Activated T-helper 1 cell treated with anti-CD3 and anti-CD28 coated beads, Interleukin-2, amount 50 U/mL, for 16 hours (primary cell): ENCODE measurements at regions not wholly inside any gene's neighbourhood (a gene's known extent, or its start where the extent isn't known, plus 50 kb on each side); places are given as distances from the start of the nearest gene placed in this dataset.
A peak's percentile ranks its signal among the peaks of the same experiment; 100 is the strongest.
"Not testable (repeated sequence)": the region's sequence is repeated elsewhere in the genome, so short reads cannot be mapped to it uniquely, and the experiment has no call there.

Experiments
- DNase-seq, 2 donors: peaks; one replicate each; pipeline ENCODE4 v3.0.0-alpha.2; 2020; ENCODE audit warnings: low read depth in 1 of 2, low spot score in 1 of 2

DNA sequence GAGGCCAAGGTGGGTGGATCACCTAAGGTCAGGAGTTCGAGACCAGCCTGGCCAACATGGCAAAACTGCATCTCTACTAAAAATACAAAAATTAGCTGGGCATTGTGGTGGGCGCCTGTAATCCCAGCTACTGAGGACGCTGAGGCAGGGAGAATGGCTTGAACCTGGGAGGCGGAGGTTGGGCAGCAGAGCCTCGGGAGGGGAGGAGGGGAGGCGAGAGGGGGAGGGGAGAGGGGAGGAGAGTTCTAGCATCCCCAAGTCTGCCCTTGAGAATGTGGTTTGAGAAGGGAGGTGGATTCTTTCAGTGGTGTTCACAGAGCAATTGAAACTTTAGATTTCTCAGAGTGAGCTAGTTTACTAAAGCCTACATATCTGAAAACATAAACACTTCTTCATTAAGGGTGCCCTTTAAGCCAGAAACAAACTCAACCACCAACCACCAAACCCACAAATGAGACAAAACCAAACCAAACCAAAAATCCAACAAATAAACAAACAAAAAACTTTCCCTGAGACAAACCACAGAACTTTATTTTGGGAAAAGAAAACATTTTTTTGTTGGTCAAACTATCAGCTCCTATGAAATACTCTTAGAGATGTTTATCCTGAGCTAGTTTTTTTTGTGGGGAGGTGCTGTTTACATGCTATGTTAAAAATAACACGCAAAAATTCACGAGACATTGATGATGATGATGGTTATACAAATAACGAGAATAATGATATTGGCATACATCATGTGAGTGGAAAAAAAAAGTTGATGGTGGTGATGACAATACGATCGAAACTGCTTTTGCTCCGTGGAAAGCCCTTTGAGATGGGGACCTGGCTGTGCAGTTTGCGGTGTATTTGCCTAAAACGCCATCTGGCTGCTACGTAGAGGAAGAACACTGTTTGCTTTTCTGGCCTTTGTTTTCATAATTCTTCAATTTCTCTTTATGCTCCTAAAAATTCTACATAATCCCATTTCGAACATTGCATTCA, 98.2 kb upstream of the PRKX start:
- DNase-seq, result peak in 1 of 2 donors; percentile 29

GRCh38 chrX:3807906-3808305, 94.5 kb upstream of the PRKX start:
- DNase-seq, result no peak

DNA sequence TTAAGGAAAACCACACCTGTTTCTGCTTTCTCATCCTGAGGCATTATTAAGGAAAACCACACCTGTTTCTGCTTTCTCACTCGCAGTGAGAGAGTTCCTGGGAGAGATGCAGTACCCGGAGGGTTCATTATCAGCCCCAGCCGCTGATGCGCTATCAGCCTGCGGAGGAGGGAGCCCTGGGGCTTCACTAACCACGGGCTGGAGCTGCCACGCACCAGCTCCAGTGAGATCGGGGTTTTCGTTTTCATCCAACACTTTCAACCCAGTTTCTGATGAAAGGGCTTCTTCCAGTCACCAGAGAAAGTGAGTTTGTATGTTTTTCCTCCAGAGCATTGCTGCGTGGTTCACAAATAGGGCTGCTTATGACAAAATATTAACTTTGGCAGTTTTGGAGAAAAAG, 93.2 kb upstream of the PRKX start:
- no peak for DNase-seq

DNA sequence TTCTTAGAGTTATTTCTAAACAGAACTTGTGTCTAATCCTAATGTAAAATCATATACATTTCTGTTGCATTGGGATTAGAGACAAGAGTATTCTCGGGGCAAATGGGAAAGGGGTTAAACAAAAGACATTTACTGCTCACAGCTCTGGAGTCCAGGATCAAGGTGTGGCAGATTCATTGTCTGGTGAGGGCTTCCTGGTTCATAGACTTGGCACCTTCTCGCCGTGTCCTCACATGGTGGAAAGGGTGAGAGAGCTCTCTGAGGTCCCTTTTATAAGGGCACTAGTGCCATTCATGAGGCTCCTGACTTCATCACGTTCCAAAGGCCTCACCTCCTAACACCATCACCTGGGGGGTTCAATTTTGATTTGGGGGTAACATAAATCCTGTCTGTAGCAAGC, 90.3 kb upstream of the PRKX start:
- DNase-seq, result no peak

DNA sequence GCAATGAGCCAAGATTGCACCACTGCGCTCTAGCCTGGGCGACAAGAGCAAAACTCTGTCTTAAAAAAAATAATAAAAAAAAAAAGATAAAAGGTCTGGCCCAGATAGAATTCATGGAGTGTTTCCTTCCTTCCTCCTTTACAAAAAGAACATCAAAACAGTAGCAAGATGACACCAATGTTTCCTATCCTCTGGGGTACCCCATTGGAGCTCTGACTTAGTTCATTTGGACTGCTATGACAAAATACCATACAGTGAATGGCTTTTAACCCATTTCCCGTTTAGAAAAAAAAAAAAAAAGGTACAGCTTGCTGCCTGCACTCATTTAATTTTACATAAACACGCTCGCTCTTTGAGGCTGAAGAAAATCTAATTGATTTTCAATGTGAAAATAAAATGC, 89.9 kb upstream of the PRKX start:
- DNase-seq, result no peak

DNA sequence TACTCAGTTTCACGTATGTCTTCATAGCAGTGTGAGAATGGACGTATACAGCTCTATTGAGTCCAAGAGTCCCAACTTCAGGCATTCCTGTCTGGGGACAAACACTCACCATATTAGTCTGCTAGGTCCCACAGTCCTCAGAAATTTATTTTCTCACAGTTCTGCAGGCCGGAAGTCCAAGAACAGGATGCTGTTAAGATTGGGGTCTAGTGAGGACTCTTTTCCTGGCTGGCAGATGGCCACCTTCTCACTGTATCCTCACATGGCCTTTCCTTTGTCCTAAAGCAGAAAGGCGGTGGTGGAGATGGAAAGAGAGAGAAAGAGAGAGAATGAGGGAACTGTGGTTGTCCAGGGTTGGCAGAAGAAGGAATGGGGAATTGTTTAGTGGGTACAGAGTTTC, 82.0 kb upstream of the PRKX start:
- DNase-seq, result not testable (repeated sequence)

DNA sequence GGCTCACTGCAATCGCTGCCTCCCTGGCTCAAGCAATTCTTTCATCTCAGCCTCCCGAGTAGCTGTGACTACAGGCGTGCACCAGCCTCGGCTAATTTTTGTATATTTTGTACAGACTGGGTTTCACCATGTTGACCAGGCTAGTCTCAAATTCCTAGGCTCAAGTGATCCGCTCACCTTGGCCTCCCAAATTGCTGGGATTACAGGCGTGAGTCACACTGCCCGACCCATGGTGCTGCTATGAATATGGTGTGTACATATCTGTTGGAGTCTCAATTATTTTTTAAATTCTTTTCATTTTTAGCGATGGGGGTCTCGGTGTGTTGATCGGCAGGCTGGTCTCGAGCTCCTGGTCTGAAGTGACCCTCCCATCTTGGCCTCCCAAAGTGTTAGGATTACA, 78.0 kb upstream of the PRKX start:
- no peak for DNase-seq

- DNase-seq, result no peak
Measured at GRCh38 chrX:3788494-3789233, 75.2 kb upstream of the PRKX start.

- no peak for DNase-seq
Measured at GRCh38 chrX:3787856-3788255, 74.4 kb upstream of the PRKX start.

DNA sequence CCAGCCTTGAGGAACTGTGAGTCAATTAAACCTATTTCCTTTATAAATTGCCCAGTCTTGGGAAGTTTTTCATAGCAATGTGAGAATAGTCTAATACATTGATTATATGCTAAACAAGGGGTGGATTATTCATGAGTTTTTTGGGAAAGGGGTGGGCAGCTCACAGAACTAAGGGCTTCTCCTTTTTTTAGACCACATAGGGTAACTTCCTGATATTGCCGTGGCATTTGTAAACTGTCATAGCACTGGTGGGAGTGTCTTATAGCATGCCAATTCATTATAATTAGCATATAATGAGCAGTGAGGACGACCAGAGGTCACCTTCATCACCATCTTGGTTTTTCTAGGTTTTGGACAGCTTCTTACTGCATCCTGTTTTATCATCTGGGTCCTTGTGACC, 72.4 kb upstream of the PRKX start:
- DNase-seq, result not testable (repeated sequence)

DNA sequence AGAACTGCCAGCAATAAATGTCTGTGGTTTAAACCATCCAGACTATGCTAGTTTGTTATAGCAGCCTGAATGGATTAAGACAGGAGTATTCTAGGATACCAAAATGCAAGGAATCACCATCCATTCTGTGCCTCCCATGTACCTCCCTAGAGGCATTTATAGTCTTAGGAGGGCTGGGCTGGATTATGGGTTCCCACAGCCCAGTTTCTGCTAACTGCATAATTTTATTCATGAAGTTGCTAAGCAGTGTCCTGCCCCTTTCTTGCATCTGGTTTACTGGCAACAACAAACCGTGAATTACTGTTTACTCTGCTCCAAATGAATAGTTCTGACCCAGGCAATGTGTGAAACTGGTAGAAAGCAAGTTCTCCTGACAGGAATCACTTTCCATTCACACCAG, 67.1 kb upstream of the PRKX start:
- DNase-seq, result no peak

DNA sequence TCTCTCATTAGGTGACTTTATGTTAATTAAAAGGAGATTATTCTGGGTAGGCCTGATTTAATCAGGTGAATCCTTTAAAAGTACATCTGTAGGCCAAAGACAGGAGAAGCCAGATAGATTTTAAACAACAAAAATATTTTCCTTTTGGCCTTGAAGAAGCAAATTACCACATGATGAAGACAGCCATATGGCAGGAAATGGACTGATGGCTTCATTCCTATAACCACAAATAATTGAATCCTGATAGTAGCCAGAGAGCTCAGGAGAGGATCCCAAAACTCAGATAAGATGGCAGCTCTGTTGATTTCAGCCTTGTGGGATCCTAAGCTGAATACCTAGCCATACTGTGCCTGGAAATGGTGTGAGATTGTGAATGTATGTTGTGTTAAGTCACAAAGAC, 66.1 kb upstream of the PRKX start:
- no peak for DNase-seq

DNA sequence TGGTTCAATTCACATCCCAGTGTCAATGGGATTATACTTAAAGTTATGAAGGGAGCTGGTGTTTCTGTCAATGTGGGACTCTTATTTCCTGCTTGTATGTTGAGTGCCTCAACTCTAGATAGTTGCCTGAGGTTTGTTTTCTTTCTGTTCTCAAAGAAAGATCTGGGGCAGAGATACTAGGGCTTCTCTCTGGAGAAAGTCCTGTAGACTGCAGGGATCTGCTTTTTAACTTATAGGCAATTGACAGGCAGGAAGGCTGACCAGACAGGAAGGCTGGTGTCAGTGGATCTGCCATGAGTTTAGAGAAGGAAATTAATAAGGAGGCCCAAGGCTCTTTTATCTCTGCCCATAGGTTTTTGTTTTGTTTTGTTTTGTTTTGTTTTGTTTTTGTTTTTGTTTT, 64.0 kb upstream of the PRKX start:
- DNase-seq, result no peak

DNA sequence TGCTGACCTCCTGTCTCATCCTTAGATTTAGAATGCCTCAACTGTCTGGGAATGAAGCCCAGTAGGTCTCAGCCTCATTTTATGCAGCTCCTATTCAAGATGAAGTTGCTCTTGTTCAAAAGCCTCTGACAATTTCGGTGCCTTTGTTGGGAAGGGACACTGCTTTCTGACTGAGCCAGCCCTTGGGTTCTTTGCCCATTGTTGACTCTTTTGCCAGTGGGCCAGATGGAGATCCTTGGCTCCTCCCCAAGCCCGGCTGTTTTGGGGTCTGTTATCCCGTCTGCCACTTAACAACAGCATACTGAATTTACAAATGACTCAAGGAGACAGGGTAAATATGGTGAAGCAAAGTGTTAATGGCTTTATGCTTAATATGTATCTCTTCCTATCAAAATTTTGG, 58.3 kb upstream of the PRKX start:
- no peak for DNase-seq

GRCh38 chrX:3768881-3769280, 55.4 kb upstream of the PRKX start:
- DNase-seq, result no peak
